ENCODE measurements at regions not wholly inside any gene's neighbourhood (a gene's known extent, or its start where the extent isn't known, plus 50 kb on each side); places are given as distances from the start of the nearest gene placed in this dataset.

GRCh38 chr18:45518311-45519155 is 96.7 kb upstream of the SLC14A2 start:
- DNase-seq (ENCODE audit: low read depth in 4 of 4, low spot score in 2 of 4) = no peak

- DNase-seq (ENCODE audit: low read depth in 4 of 4, low spot score in 2 of 4) = no peak
These were observed 95.6 kb upstream of the SLC14A2 start for GRCh38 chr18:45519411-45520280.

- DNase-seq (ENCODE audit: low read depth in 4 of 4, low spot score in 2 of 4) = no peak
These were observed 94.1 kb upstream of the SLC14A2 start for GRCh38 chr18:45521136-45521535.

- DNase-seq (ENCODE audit: low read depth in 4 of 4, low spot score in 2 of 4) = no peak
These were observed 93.5 kb upstream of the SLC14A2 start for GRCh38 chr18:45521777-45522176.

- DNase-seq (ENCODE audit: low read depth in 4 of 4, low spot score in 2 of 4) = no peak
These were observed 92.9 kb upstream of the SLC14A2 start for GRCh38 chr18:45522371-45522770.

GRCh38 chr18:45525301-45525700 is 90.0 kb upstream of the SLC14A2 start:
- no peak for DNase-seq (ENCODE audit: low read depth in 4 of 4, low spot score in 2 of 4)

GRCh38 chr18:45526114-45526841 is 89.0 kb upstream of the SLC14A2 start:
- no peak for DNase-seq (ENCODE audit: low read depth in 4 of 4, low spot score in 2 of 4)

GRCh38 chr18:45527891-45528290 is 87.4 kb upstream of the SLC14A2 start:
- DNase-seq (ENCODE audit: low read depth in 4 of 4, low spot score in 2 of 4) = no peak

GRCh38 chr18:45528712-45529336 is 86.5 kb upstream of the SLC14A2 start:
- no peak for DNase-seq (ENCODE audit: low read depth in 4 of 4, low spot score in 2 of 4)

GRCh38 chr18:45538444-45538843 is 76.8 kb upstream of the SLC14A2 start:
- no peak for DNase-seq (ENCODE audit: low read depth in 4 of 4, low spot score in 2 of 4)

GRCh38 chr18:45539491-45539891 is 75.8 kb upstream of the SLC14A2 start:
- peak in 3 of 4 donors; percentile 69 to 77 (median 73) for DNase-seq (ENCODE audit: low read depth in 4 of 4, low spot score in 2 of 4)

- peak in 1 of 4 donors; percentile 47 for DNase-seq (ENCODE audit: low read depth in 4 of 4, low spot score in 2 of 4)
These were observed 75.2 kb upstream of the SLC14A2 start for GRCh38 chr18:45540125-45540524.

- DNase-seq (ENCODE audit: low read depth in 4 of 4, low spot score in 2 of 4) = no peak
These were observed 73.9 kb upstream of the SLC14A2 start for GRCh38 chr18:45541421-45541820.

- no peak for DNase-seq (ENCODE audit: low read depth in 4 of 4, low spot score in 2 of 4)
These were observed 73.2 kb upstream of the SLC14A2 start for GRCh38 chr18:45542043-45542442.

GRCh38 chr18:45547910-45548309 is 67.4 kb upstream of the SLC14A2 start:
- DNase-seq (ENCODE audit: low read depth in 4 of 4, low spot score in 2 of 4) = no peak

GRCh38 chr18:45548614-45549013 is 66.7 kb upstream of the SLC14A2 start:
- no peak for DNase-seq (ENCODE audit: low read depth in 4 of 4, low spot score in 2 of 4)

GRCh38 chr18:45549290-45549689 is 66.0 kb upstream of the SLC14A2 start:
- DNase-seq (ENCODE audit: low read depth in 4 of 4, low spot score in 2 of 4) = no peak

GRCh38 chr18:45551142-45551815 is 64.0 kb upstream of the SLC14A2 start:
- no peak for DNase-seq (ENCODE audit: low read depth in 4 of 4, low spot score in 2 of 4)

GRCh38 chr18:45553723-45554388 is 61.4 kb upstream of the SLC14A2 start:
- DNase-seq (ENCODE audit: low read depth in 4 of 4, low spot score in 2 of 4) = no peak

Measured in left renal cortex interstitium (tissue), 4 donors.